K562 (cell line): ENCODE measurements at regions not wholly inside any gene's neighbourhood (a gene's known extent, or its start where the extent isn't known, plus 50 kb on each side); places are given as distances from the start of the nearest gene placed in this dataset.

ENCODE experiments used
- DNMT1 ChIP-seq: fragments of 450-650 bp; IDR thresholded peaks from 2 replicates; pipeline ENCODE4 v1.6.1; 2016; ENCODE audit warnings: antibody characterized with exemption, mild to moderate bottlenecking
- ETV5 ChIP-seq: sonication (generic); formaldehyde crosslinking; IDR thresholded peaks from 2 replicates; pipeline ENCODE4 v1.4.0; 2020; ENCODE audit warnings: low read depth, mild to moderate bottlenecking, missing genetic modification reagents
- ILK ChIP-seq: fragments of 450-650 bp; IDR thresholded peaks from 2 replicates; pipeline ENCODE4 v1.6.1; 2016; ENCODE audit warnings: missing genetic modification characterization, low read depth, mild to moderate bottlenecking, missing compliant biosample characterization, moderate library complexity, borderline replicate concordance
- TEAD1 ChIP-seq, 2 experiments: fragments of 450-650 bp in 1 of 2; sonication (generic) in 1 of 2; formaldehyde crosslinking; IDR thresholded peaks; 2 replicates each; pipeline versions ENCODE4 v1.4.0 to v1.8.0; 2020 to 2022; ENCODE audit warnings: mild to moderate bottlenecking in 2 of 2, missing genetic modification reagents in 1 of 2
- TGIF2 ChIP-seq: sonication (generic); formaldehyde crosslinking; IDR thresholded peaks from 2 replicates; pipeline ENCODE4 v1.8.1; 2022; ENCODE audit warnings: mild to moderate bottlenecking, missing genetic modification reagents, moderate library complexity
- THRAP3 ChIP-seq: fragments of 450-650 bp; IDR thresholded peaks from 2 replicates; pipeline ENCODE4 v1.6.1; 2016; ENCODE audit warnings: mild to moderate bottlenecking, inconsistent platforms, borderline replicate concordance
- WHSC1 ChIP-seq: IDR thresholded peaks from one replicate; pipeline ENCODE4 v1.6.1; 2012; ENCODE audit warnings: low read length, control low read depth, inconsistent platforms
- ZNF445 ChIP-seq: fragments of 250-450 bp; sonication (Bioruptor Pico); IDR thresholded peaks from 2 replicates; pipeline ENCODE4 v1.4.0; 2020; ENCODE audit warnings: low read depth, mild to moderate bottlenecking, moderate library complexity
- TF ChIP-seq, protein P1 (sequence below): fragments of 450-650 bp; IDR thresholded peaks from 2 replicates; pipeline ENCODE4 v1.7.1; 2018; ENCODE audit warnings: mild to moderate bottlenecking, low read depth; ENCODE audit not compliant: partially characterized antibody
- TF ChIP-seq, protein P2 (sequence below), 2 experiments: fragments of 450-650 bp; conservative IDR thresholded peaks; 2 replicates each; pipeline ENCODE4 v1.6.1; 2017; ENCODE audit warnings: mild to moderate bottlenecking in 2 of 2, moderate library complexity in 2 of 2

- TF ChIP-seq WHSC1 (no peak), THRAP3 (no peak), ILK (tag) (no peak), TEAD1 (CRISPR knock-in tag; IDR thresholded peaks at IDR 0.05) (no peak), DNMT1 (no peak), ZNF445 (CRISPR knock-in tag) (no peak), TGIF2 (no peak), ETV5 (no peak)
- TF ChIP-seq, protein P1, sequence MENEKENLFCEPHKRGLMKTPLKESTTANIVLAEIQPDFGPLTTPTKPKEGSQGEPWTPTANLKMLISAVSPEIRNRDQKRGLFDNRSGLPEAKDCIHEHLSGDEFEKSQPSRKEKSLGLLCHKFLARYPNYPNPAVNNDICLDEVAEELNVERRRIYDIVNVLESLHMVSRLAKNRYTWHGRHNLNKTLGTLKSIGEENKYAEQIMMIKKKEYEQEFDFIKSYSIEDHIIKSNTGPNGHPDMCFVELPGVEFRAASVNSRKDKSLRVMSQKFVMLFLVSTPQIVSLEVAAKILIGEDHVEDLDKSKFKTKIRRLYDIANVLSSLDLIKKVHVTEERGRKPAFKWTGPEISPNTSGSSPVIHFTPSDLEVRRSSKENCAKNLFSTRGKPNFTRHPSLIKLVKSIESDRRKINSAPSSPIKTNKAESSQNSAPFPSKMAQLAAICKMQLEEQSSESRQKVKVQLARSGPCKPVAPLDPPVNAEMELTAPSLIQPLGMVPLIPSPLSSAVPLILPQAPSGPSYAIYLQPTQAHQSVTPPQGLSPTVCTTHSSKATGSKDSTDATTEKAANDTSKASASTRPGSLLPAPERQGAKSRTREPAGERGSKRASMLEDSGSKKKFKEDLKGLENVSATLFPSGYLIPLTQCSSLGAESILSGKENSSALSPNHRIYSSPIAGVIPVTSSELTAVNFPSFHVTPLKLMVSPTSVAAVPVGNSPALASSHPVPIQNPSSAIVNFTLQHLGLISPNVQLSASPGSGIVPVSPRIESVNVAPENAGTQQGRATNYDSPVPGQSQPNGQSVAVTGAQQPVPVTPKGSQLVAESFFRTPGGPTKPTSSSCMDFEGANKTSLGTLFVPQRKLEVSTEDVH, result no peak
- TF ChIP-seq, protein P2, sequence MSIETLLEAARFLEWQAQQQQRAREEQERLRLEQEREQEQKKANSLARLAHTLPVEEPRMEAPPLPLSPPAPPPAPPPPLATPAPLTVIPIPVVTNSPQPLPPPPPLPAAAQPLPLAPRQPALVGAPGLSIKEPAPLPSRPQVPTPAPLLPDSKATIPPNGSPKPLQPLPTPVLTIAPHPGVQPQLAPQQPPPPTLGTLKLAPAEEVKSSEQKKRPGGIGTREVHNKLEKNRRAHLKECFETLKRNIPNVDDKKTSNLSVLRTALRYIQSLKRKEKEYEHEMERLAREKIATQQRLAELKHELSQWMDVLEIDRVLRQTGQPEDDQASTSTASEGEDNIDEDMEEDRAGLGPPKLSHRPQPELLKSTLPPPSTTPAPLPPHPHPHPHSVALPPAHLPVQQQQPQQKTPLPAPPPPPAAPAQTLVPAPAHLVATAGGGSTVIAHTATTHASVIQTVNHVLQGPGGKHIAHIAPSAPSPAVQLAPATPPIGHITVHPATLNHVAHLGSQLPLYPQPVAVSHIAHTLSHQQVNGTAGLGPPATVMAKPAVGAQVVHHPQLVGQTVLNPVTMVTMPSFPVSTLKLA (conservative IDR thresholded peaks at IDR 0.05), result no peak
- TF ChIP-seq, all 486 proteins: peak for 0
Observed at GRCh38 chr4:60209588-60209987, 990.5 kb upstream of the ADGRL3 start (continued).
